ENCODE measurements at regions not wholly inside any gene's neighbourhood (a gene's known extent, or its start where the extent isn't known, plus 50 kb on each side); places are given as distances from the start of the nearest gene placed in this dataset.

DNA sequence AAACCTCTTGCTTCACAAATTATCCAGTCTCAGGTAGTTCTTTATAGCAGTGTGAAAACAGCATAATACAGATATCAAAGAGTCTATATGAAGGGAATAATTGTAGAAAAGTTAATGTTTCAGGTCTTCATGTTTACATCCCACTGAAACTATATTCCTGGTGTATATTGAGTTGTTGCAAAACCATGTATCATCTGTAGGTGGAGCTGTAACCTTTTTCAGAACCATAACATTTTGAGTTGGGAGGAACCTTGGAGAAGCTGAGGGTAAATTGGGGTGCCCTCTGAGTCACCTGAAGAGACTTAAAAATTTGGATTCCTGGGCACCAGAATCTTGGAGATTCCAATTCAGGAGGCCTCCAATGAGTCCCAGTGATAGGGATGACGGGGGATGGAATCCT, 51.9 kb upstream of the TAPT1 start:
- TF ChIP-seq, protein P1, sequence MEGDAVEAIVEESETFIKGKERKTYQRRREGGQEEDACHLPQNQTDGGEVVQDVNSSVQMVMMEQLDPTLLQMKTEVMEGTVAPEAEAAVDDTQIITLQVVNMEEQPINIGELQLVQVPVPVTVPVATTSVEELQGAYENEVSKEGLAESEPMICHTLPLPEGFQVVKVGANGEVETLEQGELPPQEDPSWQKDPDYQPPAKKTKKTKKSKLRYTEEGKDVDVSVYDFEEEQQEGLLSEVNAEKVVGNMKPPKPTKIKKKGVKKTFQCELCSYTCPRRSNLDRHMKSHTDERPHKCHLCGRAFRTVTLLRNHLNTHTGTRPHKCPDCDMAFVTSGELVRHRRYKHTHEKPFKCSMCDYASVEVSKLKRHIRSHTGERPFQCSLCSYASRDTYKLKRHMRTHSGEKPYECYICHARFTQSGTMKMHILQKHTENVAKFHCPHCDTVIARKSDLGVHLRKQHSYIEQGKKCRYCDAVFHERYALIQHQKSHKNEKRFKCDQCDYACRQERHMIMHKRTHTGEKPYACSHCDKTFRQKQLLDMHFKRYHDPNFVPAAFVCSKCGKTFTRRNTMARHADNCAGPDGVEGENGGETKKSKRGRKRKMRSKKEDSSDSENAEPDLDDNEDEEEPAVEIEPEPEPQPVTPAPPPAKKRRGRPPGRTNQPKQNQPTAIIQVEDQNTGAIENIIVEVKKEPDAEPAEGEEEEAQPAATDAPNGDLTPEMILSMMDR (IDR thresholded peaks at IDR 0.05), result peak in 1 of 4 donors; percentile 16
- no peak for TF ChIP-seq POLR2A (IDR thresholded peaks at IDR 0.05)
